ENCODE measurements at regions not wholly inside any gene's neighbourhood (a gene's known extent, or its start where the extent isn't known, plus 50 kb on each side); places are given as distances from the start of the nearest gene placed in this dataset.

- TF ChIP-seq CTCF (IDR thresholded peaks at IDR 0.05) (no peak), POLR2A (IDR thresholded peaks at IDR 0.05) (no peak)
Observed at GRCh38 chr7:51376420-51377092, 59.9 kb upstream of the COBL start.
